GM06990 (cell line): ENCODE measurements at regions not wholly inside any gene's neighbourhood (a gene's known extent, or its start where the extent isn't known, plus 50 kb on each side); places are given as distances from the start of the nearest gene placed in this dataset.
A peak's percentile ranks its signal among the peaks of the same experiment; 100 is the strongest.

Source experiments
- DNase-seq: peaks from one replicate; pipeline ENCODE4 v3.0.0-alpha.2; 2011; ENCODE audit not compliant: insufficient read length; ENCODE audit errors: extremely low read depth
- H3K27me3 ChIP-seq: replicated peaks from 2 replicates; pipeline ENCODE4 v1.6.0; 2011; ENCODE audit warnings: low read length; ENCODE audit not compliant: control insufficient read depth, insufficient read depth
- H3K36me3 ChIP-seq: 2 replicates; pipeline ENCODE4 v1.5.1; 2011; ENCODE audit warnings: low read length; ENCODE audit not compliant: control insufficient read depth, insufficient read depth
- H3K4me3 ChIP-seq: replicated peaks from 2 replicates; pipeline ENCODE4 v1.5.1; 2011; ENCODE audit warnings: low read depth, mild to moderate bottlenecking, control low read depth, low read length
- TF ChIP-seq, protein P1 (sequence below): IDR thresholded peaks from 2 replicates; pipeline ENCODE4 v1.5.1; 2011; ENCODE audit warnings: low read length, control low read depth, mild to moderate bottlenecking, inconsistent platforms; ENCODE audit not compliant: insufficient read depth, poor library complexity, severe bottlenecking

DNA sequence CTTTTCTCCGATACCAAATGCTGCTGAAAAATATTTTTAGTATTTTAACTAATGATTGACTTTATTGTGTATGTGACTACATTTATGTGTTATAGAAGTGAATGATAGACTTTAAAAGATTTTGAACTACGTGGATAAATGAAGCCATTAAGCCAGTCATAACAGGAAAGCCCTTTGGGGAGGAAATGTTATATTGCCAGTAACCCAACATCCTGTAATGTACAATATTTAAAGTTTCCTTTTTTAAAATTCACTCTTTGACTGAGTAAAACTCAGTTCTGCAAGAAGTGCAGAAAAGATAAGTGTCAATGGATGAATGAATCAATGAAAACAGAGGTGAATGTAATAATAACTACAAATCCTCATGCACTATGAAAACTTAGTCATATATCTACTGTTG, 102.6 kb upstream of the TLE4 start:
- DNase-seq = no peak
- no peak overlapping the region for H3K4me3 ChIP-seq
- TF ChIP-seq, protein P1, sequence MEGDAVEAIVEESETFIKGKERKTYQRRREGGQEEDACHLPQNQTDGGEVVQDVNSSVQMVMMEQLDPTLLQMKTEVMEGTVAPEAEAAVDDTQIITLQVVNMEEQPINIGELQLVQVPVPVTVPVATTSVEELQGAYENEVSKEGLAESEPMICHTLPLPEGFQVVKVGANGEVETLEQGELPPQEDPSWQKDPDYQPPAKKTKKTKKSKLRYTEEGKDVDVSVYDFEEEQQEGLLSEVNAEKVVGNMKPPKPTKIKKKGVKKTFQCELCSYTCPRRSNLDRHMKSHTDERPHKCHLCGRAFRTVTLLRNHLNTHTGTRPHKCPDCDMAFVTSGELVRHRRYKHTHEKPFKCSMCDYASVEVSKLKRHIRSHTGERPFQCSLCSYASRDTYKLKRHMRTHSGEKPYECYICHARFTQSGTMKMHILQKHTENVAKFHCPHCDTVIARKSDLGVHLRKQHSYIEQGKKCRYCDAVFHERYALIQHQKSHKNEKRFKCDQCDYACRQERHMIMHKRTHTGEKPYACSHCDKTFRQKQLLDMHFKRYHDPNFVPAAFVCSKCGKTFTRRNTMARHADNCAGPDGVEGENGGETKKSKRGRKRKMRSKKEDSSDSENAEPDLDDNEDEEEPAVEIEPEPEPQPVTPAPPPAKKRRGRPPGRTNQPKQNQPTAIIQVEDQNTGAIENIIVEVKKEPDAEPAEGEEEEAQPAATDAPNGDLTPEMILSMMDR = no peak
- no peaks in the 10 kb centered on the region for H3K27me3 ChIP-seq
- no peaks in the 10 kb centered on the region for H3K36me3 ChIP-seq

DNA sequence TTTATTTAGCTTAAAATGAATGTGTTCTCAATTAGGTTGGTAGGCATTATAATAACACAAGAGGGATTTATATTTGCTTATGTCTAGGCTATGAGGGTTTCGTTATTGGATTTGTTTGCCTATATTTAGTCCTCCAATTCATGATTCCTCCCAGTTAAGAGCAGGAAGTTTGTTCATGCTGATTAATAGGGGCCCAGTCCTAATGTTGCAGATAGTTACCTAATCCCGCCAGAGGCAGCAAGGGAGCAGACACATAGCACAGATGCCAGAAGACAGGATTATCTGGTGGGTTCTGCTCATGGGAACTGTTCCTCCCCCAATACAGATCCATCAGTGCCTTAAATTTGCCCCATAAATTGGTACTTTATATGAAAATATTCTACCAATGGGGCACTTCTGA, 100.8 kb upstream of the TLE4 start:
- no peak for DNase-seq
- Histone ChIP-seq H3K27me3 (no peaks in the 10 kb centered on the region), H3K36me3 (no peaks in the 10 kb centered on the region), H3K4me3 (no peak overlapping the region)
- TF ChIP-seq, protein P1 = no peak

DNA sequence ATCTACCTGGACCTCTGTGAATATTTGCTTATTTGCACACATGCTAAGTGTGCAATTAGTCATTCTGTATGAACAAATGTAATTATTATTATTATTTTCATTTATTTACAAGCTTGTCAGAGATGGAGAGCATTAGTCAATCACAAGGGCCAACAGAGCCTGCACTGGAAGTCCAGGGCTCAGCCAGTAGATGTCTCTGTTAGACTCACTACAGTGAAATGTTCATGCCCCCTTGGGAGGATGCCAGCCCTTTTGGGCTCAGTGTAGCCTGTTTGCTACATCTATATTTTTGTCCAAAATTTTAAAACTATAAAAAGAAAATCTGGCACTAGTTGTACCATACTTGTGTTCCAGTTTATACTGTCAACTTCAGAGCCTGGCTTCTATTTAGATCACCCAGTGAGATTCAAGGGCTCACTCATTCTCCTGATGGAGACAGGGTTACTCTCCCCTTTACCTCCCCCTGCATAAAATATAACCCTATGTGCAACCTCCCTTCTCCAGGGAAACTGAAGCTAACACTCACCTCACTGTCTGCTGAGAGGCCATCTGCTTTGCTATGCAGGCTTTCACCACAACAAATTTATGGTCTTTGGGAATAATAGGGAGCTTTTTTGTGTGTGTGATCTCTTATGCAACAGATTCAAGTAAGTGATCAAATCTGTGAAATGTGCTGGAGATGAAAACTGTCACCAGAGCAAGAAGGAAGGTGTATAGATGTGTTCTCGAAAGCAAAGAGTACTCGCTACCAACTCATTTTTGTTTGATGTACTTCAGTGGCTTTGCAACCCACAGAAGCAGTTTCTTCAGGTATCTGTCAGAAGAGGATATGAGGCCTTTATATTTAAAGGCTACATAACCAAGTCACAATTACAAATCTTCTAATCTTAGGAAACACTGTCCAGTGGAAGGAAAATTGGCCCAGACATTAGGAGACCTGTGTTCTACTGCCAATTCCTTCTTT, 99.9 kb upstream of the TLE4 start:
- DNase-seq = no peak
- TF ChIP-seq, protein P1 = peak; percentile 35

DNA sequence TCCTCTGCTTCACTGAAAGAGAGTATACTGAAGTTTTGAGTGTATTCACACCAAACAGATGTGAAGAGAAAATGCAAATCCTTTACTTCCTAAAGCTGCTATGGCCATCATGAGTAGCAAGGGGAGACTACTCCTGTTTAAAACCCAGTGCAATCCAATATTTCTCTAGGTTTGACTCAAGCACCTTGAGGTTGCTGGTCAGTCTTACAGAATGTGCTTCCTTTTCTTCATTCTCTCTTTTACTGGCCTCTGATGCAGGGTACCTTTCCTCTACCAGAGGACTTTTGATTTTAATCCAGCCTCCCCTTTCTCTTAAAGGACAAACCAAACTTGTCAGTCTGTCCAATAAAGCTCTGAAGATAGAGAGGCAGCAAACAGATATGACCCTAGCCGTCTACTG, 98.1 kb upstream of the TLE4 start:
- Histone ChIP-seq H3K27me3 (no peaks in the 10 kb centered on the region), H3K4me3 (no peak overlapping the region), H3K36me3 (no peaks in the 10 kb centered on the region)
- no peak for DNase-seq
- TF ChIP-seq, protein P1 = no peak

More for the DNA sequence above, 99.9 kb upstream of the TLE4 start:
- no peak overlapping the region for H3K4me3 ChIP-seq
- H3K36me3 ChIP-seq = no peaks in the 10 kb centered on the region
- no peaks in the 10 kb centered on the region for H3K27me3 ChIP-seq

DNA sequence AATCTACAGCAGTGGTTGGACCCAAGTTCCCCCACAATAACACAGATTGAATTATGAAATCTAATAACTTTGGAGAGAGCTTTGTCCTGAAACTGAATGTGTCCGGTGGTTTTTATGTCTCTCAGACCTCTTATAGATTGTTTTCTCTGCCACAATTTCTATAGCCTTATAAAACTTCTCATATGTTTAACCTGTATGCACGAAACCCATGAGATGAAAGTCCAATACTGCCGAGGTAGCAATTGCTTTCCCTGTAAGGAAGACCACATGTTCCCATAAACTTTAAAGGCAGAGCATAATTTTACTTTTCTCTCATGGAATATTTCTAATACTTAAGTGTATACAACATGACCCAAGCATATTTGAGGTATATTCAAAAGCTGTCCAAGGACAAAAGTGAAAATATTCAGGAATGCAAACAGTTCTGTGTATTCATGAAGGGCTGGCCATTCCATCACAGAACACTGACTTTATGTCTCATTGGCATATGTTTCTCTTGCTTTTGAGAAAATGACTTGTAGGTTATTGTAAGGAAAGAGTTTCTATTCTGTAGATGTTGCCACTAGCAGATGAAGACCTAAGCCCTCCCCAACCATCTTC, 94.4 kb upstream of the TLE4 start:
- Histone ChIP-seq H3K36me3 (no peaks in the 10 kb centered on the region), H3K4me3 (no peak overlapping the region), H3K27me3 (no peaks in the 10 kb centered on the region)
- TF ChIP-seq, protein P1 = no peak
- no peak for DNase-seq
